ENCODE measurements at regions not wholly inside any gene's neighbourhood (a gene's known extent, or its start where the extent isn't known, plus 50 kb on each side); places are given as distances from the start of the nearest gene placed in this dataset.
"Not testable (repeated sequence)": the region's sequence is repeated elsewhere in the genome, so short reads cannot be mapped to it uniquely, and the experiment has no call there.

- H3K27me3 ChIP-seq (ENCODE audit: control insufficient read depth, insufficient read depth, low read length); H3K9me3 ChIP-seq (ENCODE audit: control insufficient read depth, insufficient read depth, low read length); H3K27ac ChIP-seq (ENCODE audit: low read length); DNase-seq (ENCODE audit: low read depth, low spot score); H3K4me3 ChIP-seq (ENCODE audit: low read length); H3K4me1 ChIP-seq (ENCODE audit: control insufficient read depth, insufficient read depth, low read length); H3K36me3 ChIP-seq (ENCODE audit: control insufficient read depth, insufficient read depth, low read length): not testable (repeated sequence)
- WGBS (ENCODE audit: insufficient coverage, insufficient read length): no CpG with 5 or more reads among the region's 3 CpGs
Measured at GRCh38 chr2:118744682-118745181, 102.7 kb downstream of the EN1 start.

GRCh38 chr2:118738524-118739308 is 108.7 kb downstream of the EN1 start:
- no peak overlapping the region for H3K4me3 ChIP-seq (ENCODE audit: low read length)
- no peak for DNase-seq (ENCODE audit: low read depth, low spot score)
- H3K9me3 ChIP-seq (ENCODE audit: control insufficient read depth, insufficient read depth, low read length): no peaks in the 10 kb centered on the region
- no peak overlapping the region for H3K27ac ChIP-seq (ENCODE audit: low read length)
- H3K36me3 ChIP-seq (ENCODE audit: control insufficient read depth, insufficient read depth, low read length): no peaks in the 10 kb centered on the region
- H3K27me3 ChIP-seq (ENCODE audit: control insufficient read depth, insufficient read depth, low read length): no peaks in the 10 kb centered on the region
- no CpG with 5 or more reads among the region's 7 CpGs for WGBS (ENCODE audit: insufficient coverage, insufficient read length)
- H3K4me1 ChIP-seq (ENCODE audit: control insufficient read depth, insufficient read depth, low read length): peaks cover 6% of the 10 kb centered on the region; the same call in 1 of the 2 replicates

GRCh38 chr2:118738106-118738505 is 109.3 kb downstream of the EN1 start:
- H3K36me3 ChIP-seq (ENCODE audit: control insufficient read depth, insufficient read depth, low read length): no peaks in the 10 kb centered on the region
- no peaks in the 10 kb centered on the region for H3K9me3 ChIP-seq (ENCODE audit: control insufficient read depth, insufficient read depth, low read length)
- DNase-seq (ENCODE audit: low read depth, low spot score): no peak
- H3K4me3 ChIP-seq (ENCODE audit: low read length): no peak overlapping the region
- H3K4me1 ChIP-seq (ENCODE audit: control insufficient read depth, insufficient read depth, low read length): peaks cover 6% of the 10 kb centered on the region; the same call in 1 of the 2 replicates
- H3K27ac ChIP-seq (ENCODE audit: low read length): no peak overlapping the region
- no peaks in the 10 kb centered on the region for H3K27me3 ChIP-seq (ENCODE audit: control insufficient read depth, insufficient read depth, low read length)
- no CpG with 5 or more reads among the region's 3 CpGs for WGBS (ENCODE audit: insufficient coverage, insufficient read length)

- Histone ChIP-seq H3K4me1 (ENCODE audit: control insufficient read depth, insufficient read depth, low read length) (peaks cover 6% of the 10 kb centered on the region; the same call in 1 of the 2 replicates), H3K27me3 (ENCODE audit: control insufficient read depth, insufficient read depth, low read length) (no peaks in the 10 kb centered on the region), H3K9me3 (ENCODE audit: control insufficient read depth, insufficient read depth, low read length) (no peaks in the 10 kb centered on the region), H3K36me3 (ENCODE audit: control insufficient read depth, insufficient read depth, low read length) (no peaks in the 10 kb centered on the region), H3K4me3 (ENCODE audit: low read length) (no peak overlapping the region), H3K27ac (ENCODE audit: low read length) (no peak overlapping the region)
- no peak for DNase-seq (ENCODE audit: low read depth, low spot score)
- no CpG with 5 or more reads among the region's 5 CpGs for WGBS (ENCODE audit: insufficient coverage, insufficient read length)
Measured at GRCh38 chr2:118737684-118738083, 109.8 kb downstream of the EN1 start.

GRCh38 chr2:118732432-118732831 is 115.0 kb downstream of the EN1 start:
- no peaks in the 10 kb centered on the region for H3K9me3 ChIP-seq (ENCODE audit: control insufficient read depth, insufficient read depth, low read length)
- WGBS (ENCODE audit: insufficient coverage, insufficient read length): no CpG with 5 or more reads among the region's 3 CpGs
- H3K27me3 ChIP-seq (ENCODE audit: control insufficient read depth, insufficient read depth, low read length): no peaks in the 10 kb centered on the region
- H3K27ac ChIP-seq (ENCODE audit: low read length): no peak overlapping the region
- DNase-seq (ENCODE audit: low read depth, low spot score): no peak
- H3K4me3 ChIP-seq (ENCODE audit: low read length): no peak overlapping the region
- H3K4me1 ChIP-seq (ENCODE audit: control insufficient read depth, insufficient read depth, low read length): no peaks in the 10 kb centered on the region
- H3K36me3 ChIP-seq (ENCODE audit: control insufficient read depth, insufficient read depth, low read length): no peaks in the 10 kb centered on the region

- H3K27me3 ChIP-seq (ENCODE audit: control insufficient read depth, insufficient read depth, low read length): no peaks in the 10 kb centered on the region
- WGBS (ENCODE audit: insufficient coverage, insufficient read length): no CpG with 5 or more reads among the region's 1 CpG
- no peak overlapping the region for H3K27ac ChIP-seq (ENCODE audit: low read length)
- no peak overlapping the region for H3K4me3 ChIP-seq (ENCODE audit: low read length)
- no peaks in the 10 kb centered on the region for H3K9me3 ChIP-seq (ENCODE audit: control insufficient read depth, insufficient read depth, low read length)
- no peaks in the 10 kb centered on the region for H3K36me3 ChIP-seq (ENCODE audit: control insufficient read depth, insufficient read depth, low read length)
- H3K4me1 ChIP-seq (ENCODE audit: control insufficient read depth, insufficient read depth, low read length): no peaks in the 10 kb centered on the region
- DNase-seq (ENCODE audit: low read depth, low spot score): no peak
Measured at GRCh38 chr2:118731413-118731812, 116.0 kb downstream of the EN1 start.

- no peak for DNase-seq (ENCODE audit: low read depth, low spot score)
- WGBS (ENCODE audit: insufficient coverage, insufficient read length): no CpG with 5 or more reads among the region's 3 CpGs
- no peak overlapping the region for H3K27ac ChIP-seq (ENCODE audit: low read length)
Measured at GRCh38 chr2:118730405-118730804, 117.0 kb downstream of the EN1 start.

GRCh38 chr2:118729760-118730159 is 117.7 kb downstream of the EN1 start:
- no peaks in the 10 kb centered on the region for H3K9me3 ChIP-seq (ENCODE audit: control insufficient read depth, insufficient read depth, low read length)
- no peaks in the 10 kb centered on the region for H3K27me3 ChIP-seq (ENCODE audit: control insufficient read depth, insufficient read depth, low read length)
- H3K27ac ChIP-seq (ENCODE audit: low read length): no peak overlapping the region
- H3K4me3 ChIP-seq (ENCODE audit: low read length): no peak overlapping the region
- WGBS (ENCODE audit: insufficient coverage, insufficient read length): no CpG with 5 or more reads among the region's 1 CpG
- no peak for DNase-seq (ENCODE audit: low read depth, low spot score)
- H3K36me3 ChIP-seq (ENCODE audit: control insufficient read depth, insufficient read depth, low read length): no peaks in the 10 kb centered on the region
- no peaks in the 10 kb centered on the region for H3K4me1 ChIP-seq (ENCODE audit: control insufficient read depth, insufficient read depth, low read length)

More at GRCh38 chr2:118730405-118730804, 117.0 kb downstream of the EN1 start:
- no peaks in the 10 kb centered on the region for H3K4me1 ChIP-seq (ENCODE audit: control insufficient read depth, insufficient read depth, low read length)
- no peak overlapping the region for H3K4me3 ChIP-seq (ENCODE audit: low read length)
- H3K9me3 ChIP-seq (ENCODE audit: control insufficient read depth, insufficient read depth, low read length): no peaks in the 10 kb centered on the region
- no peaks in the 10 kb centered on the region for H3K27me3 ChIP-seq (ENCODE audit: control insufficient read depth, insufficient read depth, low read length)
- H3K36me3 ChIP-seq (ENCODE audit: control insufficient read depth, insufficient read depth, low read length): no peaks in the 10 kb centered on the region

GRCh38 chr2:118728984-118729383 is 118.5 kb downstream of the EN1 start:
- Histone ChIP-seq H3K4me1 (ENCODE audit: control insufficient read depth, insufficient read depth, low read length) (no peaks in the 10 kb centered on the region), H3K27me3 (ENCODE audit: control insufficient read depth, insufficient read depth, low read length) (no peaks in the 10 kb centered on the region), H3K4me3 (ENCODE audit: low read length) (no peak overlapping the region), H3K36me3 (ENCODE audit: control insufficient read depth, insufficient read depth, low read length) (no peaks in the 10 kb centered on the region), H3K27ac (ENCODE audit: low read length) (no peak overlapping the region), H3K9me3 (ENCODE audit: control insufficient read depth, insufficient read depth, low read length) (no peaks in the 10 kb centered on the region)
- DNase-seq (ENCODE audit: low read depth, low spot score): no peak

- DNase-seq (ENCODE audit: low read depth, low spot score): no peak
- H3K9me3 ChIP-seq (ENCODE audit: control insufficient read depth, insufficient read depth, low read length): no peaks in the 10 kb centered on the region
- no peak overlapping the region for H3K27ac ChIP-seq (ENCODE audit: low read length)
- no peak overlapping the region for H3K4me3 ChIP-seq (ENCODE audit: low read length)
- H3K36me3 ChIP-seq (ENCODE audit: control insufficient read depth, insufficient read depth, low read length): no peaks in the 10 kb centered on the region
- no peaks in the 10 kb centered on the region; the same call in 1 of the 2 replicates for H3K4me1 ChIP-seq (ENCODE audit: control insufficient read depth, insufficient read depth, low read length)
- no peaks in the 10 kb centered on the region for H3K27me3 ChIP-seq (ENCODE audit: control insufficient read depth, insufficient read depth, low read length)
Measured at GRCh38 chr2:118726821-118727220, 120.6 kb downstream of the EN1 start.

- no peaks in the 10 kb centered on the region for H3K27me3 ChIP-seq (ENCODE audit: control insufficient read depth, insufficient read depth, low read length)
- no peak overlapping the region for H3K4me3 ChIP-seq (ENCODE audit: low read length)
- DNase-seq (ENCODE audit: low read depth, low spot score): no peak
- H3K4me1 ChIP-seq (ENCODE audit: control insufficient read depth, insufficient read depth, low read length): no peaks in the 10 kb centered on the region; the same call in 1 of the 2 replicates
- no peaks in the 10 kb centered on the region for H3K9me3 ChIP-seq (ENCODE audit: control insufficient read depth, insufficient read depth, low read length)
- no peaks in the 10 kb centered on the region for H3K36me3 ChIP-seq (ENCODE audit: control insufficient read depth, insufficient read depth, low read length)
- no CpG with 5 or more reads among the region's 4 CpGs for WGBS (ENCODE audit: insufficient coverage, insufficient read length)
- no peak overlapping the region for H3K27ac ChIP-seq (ENCODE audit: low read length)
Measured at GRCh38 chr2:118723394-118723793, 124.1 kb downstream of the EN1 start.
